ENCODE measurements at regions not wholly inside any gene's neighbourhood (a gene's known extent, or its start where the extent isn't known, plus 50 kb on each side); places are given as distances from the start of the nearest gene placed in this dataset.

DNA sequence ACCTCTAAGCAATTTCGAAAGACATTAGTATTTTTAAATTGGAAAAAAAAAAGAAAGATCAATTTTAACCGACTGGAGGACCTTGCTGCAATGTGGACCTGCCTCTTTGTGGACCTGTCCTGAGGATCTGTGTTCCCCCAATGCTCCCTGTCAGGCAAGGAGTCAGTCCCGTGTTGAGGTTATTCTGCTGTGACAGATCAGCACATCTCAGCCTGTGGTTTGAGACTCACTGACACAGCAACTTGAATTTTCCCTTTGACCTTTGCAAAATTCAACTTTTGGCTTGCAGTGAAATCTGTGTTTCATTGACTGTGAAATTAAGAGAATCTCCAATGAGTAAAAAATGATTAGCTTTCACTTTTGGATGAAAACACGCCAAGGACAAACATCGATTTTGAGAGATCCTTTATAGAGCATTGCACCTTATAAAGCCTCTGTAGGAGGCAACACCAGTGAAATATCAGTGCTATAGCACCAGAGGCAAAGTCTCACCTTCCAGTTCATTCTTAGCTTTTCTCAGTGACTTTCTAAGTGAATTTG, 186.9 kb downstream of the GPAT3 start:
- no peaks in the 10 kb centered on the region for H3K27me3 ChIP-seq (ENCODE audit: insufficient read depth in 3 of 3, low read length in 2 of 3)
- no peaks in the 10 kb centered on the region for H3K9me3 ChIP-seq
- no peak for DNase-seq
- intact Hi-C loops (cut with DNase I), result no loop called here
- H3K27ac ChIP-seq, result no peak overlapping the region
- ATAC-seq, result no peak
- no peak overlapping the region for H3K4me3 ChIP-seq
- no peaks in the 10 kb centered on the region for H3K36me3 ChIP-seq (ENCODE audit: insufficient read depth in 1 of 2, low read depth in 1 of 2)
- WGBS, 3 donors, result 64 to 68% (median 67%) methylated on average over 5 of the region's 5 CpGs
- TF ChIP-seq, protein P1, sequence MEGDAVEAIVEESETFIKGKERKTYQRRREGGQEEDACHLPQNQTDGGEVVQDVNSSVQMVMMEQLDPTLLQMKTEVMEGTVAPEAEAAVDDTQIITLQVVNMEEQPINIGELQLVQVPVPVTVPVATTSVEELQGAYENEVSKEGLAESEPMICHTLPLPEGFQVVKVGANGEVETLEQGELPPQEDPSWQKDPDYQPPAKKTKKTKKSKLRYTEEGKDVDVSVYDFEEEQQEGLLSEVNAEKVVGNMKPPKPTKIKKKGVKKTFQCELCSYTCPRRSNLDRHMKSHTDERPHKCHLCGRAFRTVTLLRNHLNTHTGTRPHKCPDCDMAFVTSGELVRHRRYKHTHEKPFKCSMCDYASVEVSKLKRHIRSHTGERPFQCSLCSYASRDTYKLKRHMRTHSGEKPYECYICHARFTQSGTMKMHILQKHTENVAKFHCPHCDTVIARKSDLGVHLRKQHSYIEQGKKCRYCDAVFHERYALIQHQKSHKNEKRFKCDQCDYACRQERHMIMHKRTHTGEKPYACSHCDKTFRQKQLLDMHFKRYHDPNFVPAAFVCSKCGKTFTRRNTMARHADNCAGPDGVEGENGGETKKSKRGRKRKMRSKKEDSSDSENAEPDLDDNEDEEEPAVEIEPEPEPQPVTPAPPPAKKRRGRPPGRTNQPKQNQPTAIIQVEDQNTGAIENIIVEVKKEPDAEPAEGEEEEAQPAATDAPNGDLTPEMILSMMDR (IDR thresholded peaks at IDR 0.05), result no peak
- H3K4me1 ChIP-seq, result no peaks in the 10 kb centered on the region

DNA sequence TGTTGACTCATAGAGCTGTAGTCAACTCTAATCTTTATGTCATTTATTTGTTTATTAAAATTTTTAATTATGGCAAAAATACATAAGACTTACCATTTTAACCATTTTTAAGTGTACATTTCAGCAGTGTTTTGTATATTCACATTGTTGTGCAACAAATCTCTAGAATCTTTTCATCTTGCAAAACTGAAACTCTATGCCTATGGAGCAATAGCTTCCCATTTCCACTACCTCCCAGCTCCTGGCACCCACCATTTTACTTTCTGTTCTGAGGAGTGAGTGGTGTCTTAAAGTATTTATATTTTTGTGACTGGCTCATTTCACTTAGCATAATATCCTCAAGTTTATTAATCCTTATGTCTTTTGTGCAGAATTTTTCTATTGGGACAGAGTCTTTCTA, 181.0 kb downstream of the GPAT3 start:
- H3K27ac ChIP-seq, result no peak overlapping the region
- H3K4me3 ChIP-seq, result no peak overlapping the region
- no peak for ATAC-seq
- no peak for DNase-seq
- TF ChIP-seq, protein P1 (IDR thresholded peaks at IDR 0.05), result no peak
- intact Hi-C loops (cut with DNase I), result no loop called here
- H3K9me3 ChIP-seq, result no peaks in the 10 kb centered on the region
- H3K27me3 ChIP-seq (ENCODE audit: insufficient read depth in 3 of 3, low read length in 2 of 3), result no peaks in the 10 kb centered on the region
- no peaks in the 10 kb centered on the region for H3K36me3 ChIP-seq (ENCODE audit: insufficient read depth in 1 of 2, low read depth in 1 of 2)
- no peaks in the 10 kb centered on the region for H3K4me1 ChIP-seq

DNA sequence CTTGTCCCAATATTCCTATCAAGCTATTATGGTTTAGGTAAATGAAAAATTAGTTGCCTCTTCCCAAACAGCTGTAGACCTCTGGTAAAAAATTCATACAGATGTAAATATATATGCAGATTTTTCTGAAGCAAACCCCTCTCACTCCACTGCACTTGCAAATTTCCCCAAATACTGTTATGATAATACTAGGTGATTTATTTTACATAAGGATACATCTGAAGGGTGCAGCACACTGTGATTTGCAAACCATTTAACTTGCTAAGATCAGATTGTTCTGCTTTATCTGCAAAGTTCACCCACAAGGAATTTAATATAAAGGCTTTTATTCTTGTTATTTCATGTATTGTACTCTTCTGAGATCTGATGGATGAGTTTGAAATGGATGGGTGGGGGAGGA, 177.0 kb downstream of the GPAT3 start:
- Histone ChIP-seq H3K36me3 (ENCODE audit: insufficient read depth in 1 of 2, low read depth in 1 of 2) (no peaks in the 10 kb centered on the region), H3K9me3 (no peaks in the 10 kb centered on the region), H3K4me1 (no peaks in the 10 kb centered on the region), H3K4me3 (no peak overlapping the region), H3K27ac (no peak overlapping the region), H3K27me3 (ENCODE audit: insufficient read depth in 3 of 3, low read length in 2 of 3) (no peaks in the 10 kb centered on the region)
- DNase-seq (no peak), ATAC-seq (no peak)
- intact Hi-C loops (cut with DNase I), result no loop called here
- TF ChIP-seq, protein P1 (IDR thresholded peaks at IDR 0.05), result no peak

DNA sequence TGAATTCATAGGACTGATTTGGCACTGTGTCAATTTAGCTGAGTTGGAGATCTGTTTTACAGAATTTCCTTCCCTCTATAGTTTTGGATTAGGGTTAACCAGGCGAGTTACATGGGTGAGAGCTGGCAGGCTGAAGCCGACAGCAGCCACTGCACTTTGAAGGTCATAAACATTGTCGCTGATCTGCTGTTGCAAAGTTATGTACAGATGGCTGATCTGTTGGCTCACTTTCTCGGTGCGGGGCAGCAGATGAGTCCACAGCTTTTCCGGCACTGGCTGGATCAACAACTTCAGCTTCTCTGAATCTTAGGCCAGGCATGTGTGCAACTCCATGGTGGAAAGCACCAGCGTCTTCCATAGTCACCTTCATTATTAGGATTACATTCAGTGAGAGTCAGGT, 173.7 kb downstream of the GPAT3 start:
- intact Hi-C loops (cut with DNase I), result no loop called here
- Histone ChIP-seq H3K4me3 (no peak overlapping the region), H3K4me1 (no peaks in the 10 kb centered on the region), H3K36me3 (ENCODE audit: insufficient read depth in 1 of 2, low read depth in 1 of 2) (no peaks in the 10 kb centered on the region), H3K9me3 (no peaks in the 10 kb centered on the region), H3K27ac (no peak overlapping the region), H3K27me3 (ENCODE audit: insufficient read depth in 3 of 3, low read length in 2 of 3) (no peaks in the 10 kb centered on the region)
- no peak for ATAC-seq
- 43 to 49% (median 44%) methylated on average over 7 of the region's 7 CpGs for WGBS, 3 donors
- TF ChIP-seq, protein P1 (IDR thresholded peaks at IDR 0.05), result no peak
- no peak for DNase-seq

DNA sequence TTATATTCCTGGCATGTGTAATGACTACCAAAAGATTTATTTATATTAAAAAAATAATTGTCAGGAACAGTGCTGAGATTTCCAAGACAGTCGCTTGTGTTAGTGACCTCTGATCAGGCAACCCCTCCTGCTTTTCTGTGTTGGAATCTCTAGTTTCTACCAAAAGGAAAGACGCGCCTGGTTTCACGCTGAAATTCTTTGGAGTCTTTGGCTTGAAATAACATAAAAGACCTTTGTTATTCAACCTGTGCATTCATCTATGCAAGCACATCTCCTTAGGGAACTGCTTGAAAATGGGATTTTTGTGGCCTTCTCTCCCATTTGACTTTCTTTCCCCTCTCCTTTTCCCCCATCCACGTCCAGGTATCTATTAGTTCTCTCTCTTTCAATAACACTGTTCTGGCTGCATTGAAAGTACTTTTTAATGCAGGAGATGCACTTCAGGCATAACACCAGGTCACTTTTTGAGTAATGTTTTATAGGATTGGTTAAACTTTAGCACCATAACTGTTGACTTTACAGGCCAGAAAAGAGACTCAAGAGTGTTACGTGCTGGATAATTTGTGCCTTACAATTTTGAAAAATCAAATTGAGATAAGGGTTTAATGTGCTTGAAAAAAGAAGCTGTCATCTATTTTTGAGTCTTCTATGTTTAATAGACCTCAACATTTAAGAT, 172.7 kb downstream of the GPAT3 start:
- Histone ChIP-seq H3K4me3 (no peak overlapping the region), H3K27ac (no peak overlapping the region), H3K4me1 (no peaks in the 10 kb centered on the region), H3K36me3 (ENCODE audit: insufficient read depth in 1 of 2, low read depth in 1 of 2) (no peaks in the 10 kb centered on the region), H3K9me3 (no peaks in the 10 kb centered on the region), H3K27me3 (ENCODE audit: insufficient read depth in 3 of 3, low read length in 2 of 3) (no peaks in the 10 kb centered on the region)
- TF ChIP-seq, protein P1 (IDR thresholded peaks at IDR 0.05), result no peak
- DNase-seq, result no peak
- intact Hi-C loops (cut with DNase I), result no loop called here
- ATAC-seq, result no peak
- 58 to 72% (median 62%) methylated on average over 6 of the region's 6 CpGs for WGBS, 3 donors

Measured in psoas muscle (tissue), 7 donors.